HEK293 (cell line): ENCODE measurements at regions not wholly inside any gene's neighbourhood (a gene's known extent, or its start where the extent isn't known, plus 50 kb on each side); places are given as distances from the start of the nearest gene placed in this dataset.
A peak's percentile ranks its signal among the peaks of the same experiment; 100 is the strongest.

Source experiments
- CTCF ChIA-PET: fragments of 350-600 bp; formaldehyde crosslinking; extraction: SDS; loops from one replicate; lab custom pipeline; 2021; ENCODE audit warnings: antibody characterized with exemption; lab: Yijun Ruan, JAX
- POLR2A ChIA-PET: fragments of 300-600 bp; formaldehyde crosslinking; extraction: SDS; loops from one replicate; lab custom pipeline; 2020; ENCODE audit warnings: antibody characterized with exemption, inconsistent platforms; lab: Yijun Ruan, JAX
- H3K27ac ChIP-seq: fragments of 200-500 bp; sonication (Bioruptor generic); 2 replicates; pipeline ENCODE4 v1.5.1; 2014; ENCODE audit warnings: low read depth, low read length, control low read depth, inconsistent platforms; ENCODE audit errors: extremely low read depth
- H3K36me3 ChIP-seq, 2 experiments: fragments of 200-500 bp in 1 of 2; sonication (Bioruptor generic) in 1 of 2; 1 replicate in 1 of 2; 2 replicates in 1 of 2; pipeline ENCODE4 v1.5.1; 2014 to 2017; ENCODE audit warnings: inconsistent platforms in 2 of 2, low read length in 2 of 2; ENCODE audit not compliant: control insufficient read depth in 2 of 2, insufficient read depth in 1 of 2
- H3K4me1 ChIP-seq: fragments of 200-500 bp; sonication (Bioruptor generic); 2 replicates; pipeline ENCODE4 v1.5.1; 2014; ENCODE audit warnings: mild to moderate bottlenecking, low read length, inconsistent platforms; ENCODE audit not compliant: control insufficient read depth, insufficient read depth
- H3K4me3 ChIP-seq: 2 replicates; pipeline ENCODE4 v1.5.1; 2011; ENCODE audit warnings: low read depth, mild to moderate bottlenecking, control low read depth, low read length, moderate library complexity
- H3K9me3 ChIP-seq: fragments of 200-500 bp; sonication (Bioruptor generic); 2 replicates; pipeline ENCODE4 v1.5.1; 2014; ENCODE audit warnings: low read depth, low read length, inconsistent platforms; ENCODE audit not compliant: control insufficient read depth, insufficient read depth
- GLIS1 ChIP-seq: fragments of 450-650 bp; formaldehyde crosslinking; IDR thresholded peaks from 2 replicates; pipeline ENCODE4 v1.5.1; 2016; ENCODE audit warnings: missing biosample characterization, missing genetic modification characterization
- HOXD13 ChIP-seq: sonication (generic); formaldehyde crosslinking; IDR thresholded peaks from 2 replicates; pipeline ENCODE4 v1.8.0; 2022; ENCODE audit warnings: missing genetic modification reagents, borderline replicate concordance
- KLF10 ChIP-seq: fragments of 450-650 bp; IDR thresholded peaks from 2 replicates; pipeline ENCODE4 v1.5.1; 2018; ENCODE audit warnings: missing biosample characterization, mild to moderate bottlenecking, missing genetic modification characterization
- PRDM6 ChIP-seq: fragments of 450-650 bp; formaldehyde crosslinking; IDR thresholded peaks from 2 replicates; pipeline ENCODE4 v1.5.1; 2017; ENCODE audit warnings: missing biosample characterization, missing genetic modification characterization
- RBAK ChIP-seq: fragments of 450-650 bp; formaldehyde crosslinking; IDR thresholded peaks from 2 replicates; pipeline ENCODE4 v1.5.1; 2016; ENCODE audit warnings: missing biosample characterization, missing genetic modification characterization
- SCRT1 ChIP-seq: fragments of 450-650 bp; formaldehyde crosslinking; IDR thresholded peaks from 2 replicates; pipeline ENCODE4 v1.5.1; 2016; ENCODE audit warnings: missing biosample characterization, missing genetic modification characterization, borderline replicate concordance
- SETDB1 ChIP-seq: IDR thresholded peaks from one replicate; pipeline ENCODE4 v1.6.1; 2017; ENCODE audit warnings: mild to moderate bottlenecking, low read length, moderate library complexity, mixed read lengths; ENCODE audit not compliant: insufficient read length
- ZNF146 ChIP-seq: fragments of 450-650 bp; formaldehyde crosslinking; IDR thresholded peaks from 2 replicates; pipeline ENCODE4 v1.5.1; 2016; ENCODE audit warnings: missing biosample characterization, missing genetic modification characterization
- ZNF155 ChIP-seq: fragments of 450-650 bp; formaldehyde crosslinking; IDR thresholded peaks from 2 replicates; pipeline ENCODE4 v1.5.1; 2016; ENCODE audit warnings: missing biosample characterization, missing genetic modification characterization
- ZNF221 ChIP-seq: fragments of 450-650 bp; formaldehyde crosslinking; IDR thresholded peaks from 2 replicates; pipeline ENCODE4 v1.5.1; 2017; ENCODE audit warnings: missing biosample characterization, missing genetic modification characterization, borderline replicate concordance
- ZNF239 ChIP-seq: fragments of 450-650 bp; formaldehyde crosslinking; IDR thresholded peaks from 2 replicates; pipeline ENCODE4 v1.5.1; 2016; ENCODE audit warnings: missing biosample characterization, missing genetic modification characterization
- ZNF26 ChIP-seq: fragments of 450-650 bp; formaldehyde crosslinking; IDR thresholded peaks from 2 replicates; pipeline ENCODE4 v1.5.1; 2016; ENCODE audit warnings: missing biosample characterization, missing genetic modification characterization
- ZNF530 ChIP-seq: fragments of 450-650 bp; formaldehyde crosslinking; IDR thresholded peaks from 2 replicates; pipeline ENCODE4 v1.5.1; 2016; ENCODE audit warnings: low read depth, missing biosample characterization, missing genetic modification characterization
- ZNF571 ChIP-seq: fragments of 450-650 bp; formaldehyde crosslinking; IDR thresholded peaks from 2 replicates; pipeline ENCODE4 v1.5.0; 2017; ENCODE audit warnings: missing biosample characterization, missing genetic modification characterization
- ZNF629 ChIP-seq: fragments of 450-650 bp; formaldehyde crosslinking; IDR thresholded peaks from 2 replicates; pipeline ENCODE4 v1.5.1; 2017; ENCODE audit warnings: missing biosample characterization, missing genetic modification characterization
- ZNF654 ChIP-seq: fragments of 450-650 bp; formaldehyde crosslinking; IDR thresholded peaks from 2 replicates; pipeline ENCODE4 v1.5.1; 2016; ENCODE audit warnings: low read depth, missing biosample characterization, missing genetic modification characterization
- ZNF776 ChIP-seq: fragments of 450-650 bp; formaldehyde crosslinking; IDR thresholded peaks from 2 replicates; pipeline ENCODE4 v1.5.0; 2017; ENCODE audit warnings: missing biosample characterization, missing genetic modification characterization, borderline replicate concordance
- ZSCAN4 ChIP-seq: fragments of 450-650 bp; formaldehyde crosslinking; IDR thresholded peaks from 2 replicates; pipeline ENCODE4 v1.5.1; 2017; ENCODE audit warnings: missing biosample characterization, missing genetic modification characterization

GRCh38 chr6:25088513-25088912 is 152.8 kb upstream of the RIPOR2 start:
- no peak overlapping the region for H3K27ac ChIP-seq
- no peak for TF ChIP-seq ZSCAN4
- H3K4me1 ChIP-seq: no peaks in the 10 kb centered on the region
- no peaks in the 10 kb centered on the region for H3K9me3 ChIP-seq
- no peak overlapping the region for H3K4me3 ChIP-seq
- POLR2A ChIA-PET: no interaction called here
- CTCF ChIA-PET: interaction anchor here (2.5 kb wide), 1 partner anchor 17 kb away, joined by 12 read pairs; no protein-coding TSS in a partner anchor
- H3K36me3 ChIP-seq: no peaks in the 10 kb centered on the region

DNA sequence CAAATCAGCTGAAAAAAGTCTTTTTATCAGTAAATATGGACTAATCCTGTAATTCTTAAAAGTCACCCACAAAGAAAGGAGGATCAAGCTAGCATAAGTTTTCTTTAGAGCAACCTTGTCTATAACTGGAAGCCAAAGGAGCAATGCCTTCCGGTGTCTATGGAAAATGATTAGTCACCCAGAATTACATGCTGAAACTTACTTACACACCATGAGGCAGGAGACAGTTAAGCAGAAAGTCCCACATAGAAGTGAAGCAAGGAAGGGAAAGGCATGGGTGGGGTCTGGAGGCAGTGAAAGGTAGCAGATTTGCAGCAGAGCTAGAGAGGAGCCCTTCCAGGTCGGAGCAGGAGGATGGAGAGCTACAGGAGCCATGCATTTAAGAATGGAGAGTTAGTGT is 153.7 kb upstream of the RIPOR2 start:
- H3K4me1 ChIP-seq: no peaks in the 10 kb centered on the region
- ChIA-PET CTCF (interaction anchor here (0.6 to 2.5 kb wide), 3 partner anchors 18 to 468 kb away, joined by 3 to 12 read pairs (median 4); no protein-coding TSS in a partner anchor), POLR2A (no interaction called here)
- no peak for TF ChIP-seq HOXD13
- TF ChIP-seq, all 188 proteins: peak for 0
- H3K9me3 ChIP-seq: no peaks in the 10 kb centered on the region
- no peak overlapping the region for H3K27ac ChIP-seq
- H3K36me3 ChIP-seq: no peaks in the 10 kb centered on the region
- no peak overlapping the region for H3K4me3 ChIP-seq

GRCh38 chr6:25094726-25095125 is 159.0 kb upstream of the RIPOR2 start:
- Histone ChIP-seq H3K9me3 (no peaks in the 10 kb centered on the region), H3K4me1 (no peaks in the 10 kb centered on the region), H3K36me3 (no peaks in the 10 kb centered on the region), H3K4me3 (no peak overlapping the region), H3K27ac (no peak overlapping the region)
- ChIA-PET CTCF (interaction anchor here (1.1 kb wide), 1 partner anchor 9 kb away, joined by 3 read pairs; no protein-coding TSS in a partner anchor), POLR2A (no interaction called here)
- TF ChIP-seq SCRT1 (no peak), ZNF629 (tag by site-specific recombination) (no peak), ZNF571 (tag by site-specific recombination) (no peak), KLF10 (tag by site-specific recombination) (no peak), ZNF530 (no peak), GLIS1 (tag by site-specific recombination) (no peak), ZNF146 (no peak), ZNF26 (tag by site-specific recombination) (no peak), ZNF221 (tag by site-specific recombination) (no peak), ZNF654 (tag by site-specific recombination) (no peak), SETDB1 (no peak), ZNF239 (tag by site-specific recombination) (no peak)

- ChIA-PET CTCF (interaction anchor here (0.7 to 0.9 kb wide), 2 partner anchors 9 to 74 kb away, joined by 3 read pairs; no protein-coding TSS in a partner anchor), POLR2A (no interaction called here)
- TF ChIP-seq ZNF155 (tag by site-specific recombination) (no peak), ZNF776 (tag by site-specific recombination) (no peak), ZNF530 (no peak), RBAK (tag by site-specific recombination) (no peak), PRDM6 (tag by site-specific recombination) (peak; percentile 59)
- no peaks in the 10 kb centered on the region for H3K36me3 ChIP-seq
- no peak overlapping the region for H3K4me3 ChIP-seq
- H3K4me1 ChIP-seq: no peaks in the 10 kb centered on the region; the same call in 1 of the 2 replicates
- H3K9me3 ChIP-seq: no peaks in the 10 kb centered on the region
- H3K27ac ChIP-seq: no peak overlapping the region
Measured at GRCh38 chr6:25100288-25100687, 164.5 kb upstream of the RIPOR2 start.
